ENCODE measurements at regions not wholly inside any gene's neighbourhood (a gene's known extent, or its start where the extent isn't known, plus 50 kb on each side); places are given as distances from the start of the nearest gene placed in this dataset.

DNA sequence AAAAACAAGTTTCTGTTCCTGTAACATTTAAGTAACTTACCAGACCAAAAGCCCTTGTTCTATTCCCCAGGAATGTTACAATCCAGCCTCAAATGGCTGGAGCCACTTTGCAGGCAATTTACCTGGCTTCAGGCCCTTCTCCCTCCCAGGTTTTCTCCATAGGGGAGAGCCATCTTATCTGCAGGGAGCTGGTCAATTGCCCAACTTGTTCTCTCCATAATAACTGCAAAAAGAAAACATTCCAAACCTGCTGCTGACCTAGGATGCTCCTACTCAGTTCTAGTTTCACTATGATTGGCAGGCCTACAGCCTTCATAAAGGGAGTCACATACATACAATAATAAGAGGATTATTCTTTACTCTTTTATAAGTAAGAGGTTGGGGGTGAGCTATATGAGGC is 670.7 kb downstream of the PCDH7 start:
- TF ChIP-seq, protein P1, sequence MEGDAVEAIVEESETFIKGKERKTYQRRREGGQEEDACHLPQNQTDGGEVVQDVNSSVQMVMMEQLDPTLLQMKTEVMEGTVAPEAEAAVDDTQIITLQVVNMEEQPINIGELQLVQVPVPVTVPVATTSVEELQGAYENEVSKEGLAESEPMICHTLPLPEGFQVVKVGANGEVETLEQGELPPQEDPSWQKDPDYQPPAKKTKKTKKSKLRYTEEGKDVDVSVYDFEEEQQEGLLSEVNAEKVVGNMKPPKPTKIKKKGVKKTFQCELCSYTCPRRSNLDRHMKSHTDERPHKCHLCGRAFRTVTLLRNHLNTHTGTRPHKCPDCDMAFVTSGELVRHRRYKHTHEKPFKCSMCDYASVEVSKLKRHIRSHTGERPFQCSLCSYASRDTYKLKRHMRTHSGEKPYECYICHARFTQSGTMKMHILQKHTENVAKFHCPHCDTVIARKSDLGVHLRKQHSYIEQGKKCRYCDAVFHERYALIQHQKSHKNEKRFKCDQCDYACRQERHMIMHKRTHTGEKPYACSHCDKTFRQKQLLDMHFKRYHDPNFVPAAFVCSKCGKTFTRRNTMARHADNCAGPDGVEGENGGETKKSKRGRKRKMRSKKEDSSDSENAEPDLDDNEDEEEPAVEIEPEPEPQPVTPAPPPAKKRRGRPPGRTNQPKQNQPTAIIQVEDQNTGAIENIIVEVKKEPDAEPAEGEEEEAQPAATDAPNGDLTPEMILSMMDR (IDR thresholded peaks at IDR 0.05) = no peak
- DNase-seq (ENCODE audit: low spot score) = no peak
- no peak overlapping the region for H3K4me3 ChIP-seq

DNA sequence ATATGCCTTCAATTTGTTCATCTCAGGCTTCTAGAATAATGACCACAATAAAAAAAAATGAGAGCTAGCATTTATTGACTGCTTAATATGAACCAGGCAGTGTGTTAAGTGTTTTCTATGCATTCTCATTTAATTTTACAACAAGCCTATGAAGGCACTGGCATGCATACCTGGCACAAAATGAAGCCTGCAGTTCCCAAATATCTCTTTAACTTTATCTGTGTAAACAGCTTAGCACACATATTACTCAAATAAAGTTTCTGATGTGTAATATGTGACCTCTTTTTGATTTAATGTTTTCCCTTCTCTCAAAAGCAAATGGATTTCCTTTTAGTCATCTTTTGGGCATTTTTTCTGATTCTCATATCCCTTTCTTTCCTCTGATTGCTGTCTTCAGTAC is 671.8 kb downstream of the PCDH7 start:
- no peak overlapping the region for H3K27ac ChIP-seq
- DNase-seq (ENCODE audit: low spot score) = no peak
- TF ChIP-seq, protein P1 (IDR thresholded peaks at IDR 0.05) = no peak
- H3K4me3 ChIP-seq = no peak overlapping the region

More for the DNA sequence above, 670.7 kb downstream of the PCDH7 start:
- H3K27ac ChIP-seq = no peak overlapping the region

DNA sequence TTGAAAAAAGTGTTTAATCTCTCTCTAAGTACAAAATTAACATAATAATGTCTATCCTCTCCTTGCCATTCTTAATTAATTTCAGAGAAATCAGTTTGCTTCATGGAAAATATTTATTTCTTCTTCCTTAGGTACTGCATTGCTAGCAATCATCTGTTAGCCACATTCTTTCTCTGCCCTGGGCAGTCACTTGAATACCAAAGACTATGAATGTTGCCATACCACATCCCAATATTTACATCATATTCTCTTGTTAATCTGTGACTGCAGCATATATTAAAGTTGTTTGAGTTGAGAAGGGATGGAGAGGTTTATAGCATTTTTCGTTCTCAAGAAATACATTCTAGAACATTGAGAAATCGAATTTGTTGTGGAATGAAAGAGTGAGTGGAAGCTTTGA is 672.8 kb downstream of the PCDH7 start:
- no peak for DNase-seq (ENCODE audit: low spot score)
- TF ChIP-seq, protein P1 (IDR thresholded peaks at IDR 0.05) = no peak
- no peak overlapping the region for H3K4me3 ChIP-seq

DNA sequence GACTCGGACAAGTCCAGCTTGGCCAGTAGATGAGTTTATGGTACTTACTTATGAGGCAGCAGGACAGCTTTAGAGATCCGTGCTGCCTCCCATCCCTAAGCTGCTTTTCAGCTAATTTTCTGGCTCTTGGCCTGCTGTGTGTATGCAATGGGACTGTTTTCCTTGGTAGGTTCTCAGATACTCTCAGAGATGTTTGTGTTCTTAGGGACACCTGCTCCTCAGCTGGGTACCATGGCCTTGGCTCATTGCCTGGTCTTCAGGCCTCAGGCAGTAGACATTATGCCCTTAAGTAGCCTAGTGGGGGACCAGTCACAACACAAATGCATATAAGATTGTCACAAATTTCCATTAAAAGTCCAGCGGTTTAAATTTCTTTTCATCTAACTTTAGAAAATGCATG is 688.0 kb downstream of the PCDH7 start:
- TF ChIP-seq, protein P1 (IDR thresholded peaks at IDR 0.05) = no peak
- Histone ChIP-seq H3K4me3 (no peak overlapping the region), H3K27ac (no peak overlapping the region)
- DNase-seq (ENCODE audit: low spot score) = no peak

More for the DNA sequence above, 672.8 kb downstream of the PCDH7 start:
- no peak overlapping the region for H3K27ac ChIP-seq

DNA sequence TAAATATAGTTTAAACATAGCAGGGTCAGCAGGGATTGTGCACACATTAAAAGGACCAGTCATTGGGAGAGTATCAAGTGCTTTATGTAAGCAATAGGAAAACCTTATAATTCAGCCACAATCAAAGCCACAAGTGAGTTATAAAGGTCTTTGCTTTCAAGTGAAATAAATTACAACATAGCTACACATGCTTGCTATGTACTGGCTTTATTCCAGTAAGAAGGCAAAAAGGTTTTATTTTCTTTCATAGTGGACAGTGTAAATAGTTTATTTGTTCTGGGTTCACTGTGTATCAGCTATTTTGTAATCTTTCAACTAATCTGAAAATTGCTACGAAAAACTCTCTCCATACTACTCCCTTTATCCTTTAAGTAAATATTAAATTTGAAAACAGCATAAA is 691.4 kb downstream of the PCDH7 start:
- TF ChIP-seq, protein P1 (IDR thresholded peaks at IDR 0.05) = no peak
- Histone ChIP-seq H3K4me3 (no peak overlapping the region), H3K27ac (no peak overlapping the region)
- DNase-seq (ENCODE audit: low spot score) = no peak

DNA sequence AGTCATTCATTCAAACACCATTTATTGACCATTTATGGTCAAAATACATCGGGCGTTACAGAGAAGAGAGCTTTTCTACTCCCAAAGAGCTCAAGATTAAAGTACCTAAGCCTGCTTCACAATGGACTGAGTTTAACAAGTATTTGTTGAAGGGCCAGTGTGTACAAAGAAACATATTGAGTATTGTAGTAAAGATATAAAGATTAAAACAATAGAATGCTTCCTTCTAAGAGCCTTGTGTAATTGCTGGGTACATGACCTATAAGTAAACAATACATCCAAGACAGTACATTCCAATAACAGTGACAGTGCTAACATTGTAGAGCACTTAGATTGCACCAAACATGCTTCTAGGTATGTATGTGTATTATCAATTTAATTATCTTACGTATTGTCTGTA is 695.5 kb downstream of the PCDH7 start:
- TF ChIP-seq, protein P1 (IDR thresholded peaks at IDR 0.05) = no peak
- H3K27ac ChIP-seq = no peak overlapping the region
- DNase-seq (ENCODE audit: low spot score) = no peak
- no peak overlapping the region for H3K4me3 ChIP-seq

DNA sequence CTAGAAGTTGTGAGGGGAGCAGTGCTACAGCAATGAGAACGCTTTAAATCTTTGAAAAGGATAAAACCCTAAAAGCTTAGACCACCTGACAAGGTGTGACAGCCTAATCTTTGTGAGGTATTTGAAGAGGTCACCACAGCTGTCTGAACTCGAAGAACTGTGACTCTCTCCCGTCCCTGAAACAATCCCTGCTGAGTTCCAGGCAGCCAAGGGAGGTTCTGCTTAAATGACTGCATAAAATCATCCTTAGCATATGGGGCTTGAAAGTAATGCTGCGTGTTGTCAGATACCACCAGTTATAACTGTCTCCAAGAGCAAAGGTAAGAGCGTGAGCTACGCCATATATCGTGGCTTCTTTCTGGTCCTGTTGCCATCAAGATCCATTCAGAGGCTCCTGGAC is 696.3 kb downstream of the PCDH7 start:
- DNase-seq (ENCODE audit: low spot score) = no peak
- no peak overlapping the region for H3K27ac ChIP-seq
- TF ChIP-seq, protein P1 (IDR thresholded peaks at IDR 0.05) = no peak
- H3K4me3 ChIP-seq = no peak overlapping the region
